Fibroblast of skin of left quadriceps (primary cell): ENCODE measurements at regions not wholly inside any gene's neighbourhood (a gene's known extent, or its start where the extent isn't known, plus 50 kb on each side); places are given as distances from the start of the nearest gene placed in this dataset.
"Not testable (repeated sequence)": the region's sequence is repeated elsewhere in the genome, so short reads cannot be mapped to it uniquely, and the experiment has no call there.

Experiments used
- DNase-seq, 2 experiments: peaks; one replicate each; pipeline ENCODE4 v3.0.0-alpha.2; 2013; ENCODE audit warnings: low read depth in 2 of 2

GRCh38 chr4:31741326-31741725 lies 1021.2 kb downstream of the PCDH7 start:
- no peak for DNase-seq

- no peak for DNase-seq
Measured at GRCh38 chr4:31748382-31748781, 1028.2 kb downstream of the PCDH7 start.

- not testable (repeated sequence) for DNase-seq
Measured at GRCh38 chr4:31750581-31750980, 1030.4 kb downstream of the PCDH7 start.

- DNase-seq = no peak
Measured at GRCh38 chr4:31755751-31756150, 1035.6 kb downstream of the PCDH7 start.

- no peak for DNase-seq
Measured at GRCh38 chr4:31768756-31769155, 1048.6 kb downstream of the PCDH7 start.

GRCh38 chr4:31783311-31783710 lies 1063.1 kb downstream of the PCDH7 start:
- no peak for DNase-seq

- DNase-seq = no peak
Measured at GRCh38 chr4:31784558-31784957, 1064.4 kb downstream of the PCDH7 start.

GRCh38 chr4:31787701-31788100 lies 1067.5 kb downstream of the PCDH7 start:
- no peak for DNase-seq

GRCh38 chr4:31788676-31789075 lies 1068.5 kb downstream of the PCDH7 start:
- no peak for DNase-seq

- DNase-seq = no peak
Measured at GRCh38 chr4:31791666-31792065, 1071.5 kb downstream of the PCDH7 start.

GRCh38 chr4:31793907-31794306 lies 1073.7 kb downstream of the PCDH7 start:
- no peak for DNase-seq

GRCh38 chr4:31797052-31797451 lies 1076.9 kb downstream of the PCDH7 start:
- DNase-seq = not testable (repeated sequence)

- DNase-seq = peak; percentile 3 to 13
Measured at GRCh38 chr4:31803526-31804195, 1083.5 kb downstream of the PCDH7 start.

- peak; percentile 2 to 3 for DNase-seq
Measured at GRCh38 chr4:31807036-31807435, 1086.9 kb downstream of the PCDH7 start.

- no peak for DNase-seq
Measured at GRCh38 chr4:31844350-31844749, 1124.2 kb downstream of the PCDH7 start.

- no peak for DNase-seq
Measured at GRCh38 chr4:31851946-31852345, 1131.8 kb downstream of the PCDH7 start.

- no peak for DNase-seq
Measured at GRCh38 chr4:31877429-31877828, 1157.3 kb downstream of the PCDH7 start.

- DNase-seq = not testable (repeated sequence)
Measured at GRCh38 chr4:31880837-31881236, 1160.7 kb downstream of the PCDH7 start.

GRCh38 chr4:31896349-31896748 lies 1176.2 kb downstream of the PCDH7 start:
- DNase-seq = no peak

GRCh38 chr4:31905363-31905762 lies 1185.2 kb downstream of the PCDH7 start:
- DNase-seq = no peak

- DNase-seq = peak; percentile 10 to 12
Measured at GRCh38 chr4:31908261-31908660, 1188.1 kb downstream of the PCDH7 start.

- no peak for DNase-seq
Measured at GRCh38 chr4:31917334-31917733, 1197.2 kb downstream of the PCDH7 start.

GRCh38 chr4:31918891-31919290 lies 1198.7 kb downstream of the PCDH7 start:
- peak; percentile 35 to 48 for DNase-seq

- DNase-seq = no peak
Measured at GRCh38 chr4:31923634-31924033, 1203.5 kb downstream of the PCDH7 start.
